Liver (tissue), 3 donors: ENCODE measurements at regions not wholly inside any gene's neighbourhood (a gene's known extent, or its start where the extent isn't known, plus 50 kb on each side); places are given as distances from the start of the nearest gene placed in this dataset.

Source experiments
- CTCF ChIP-seq: fragments of 150-350 bp; IDR thresholded peaks from 2 replicates; pipeline ENCODE4 v1.5.1; 2017; ENCODE audit warnings: improper control_type of control experiment, low read depth, low read length; ENCODE audit not compliant: missing input control
- EGR1 ChIP-seq, 2 donors: IDR thresholded peaks; 2 replicates each; pipeline ENCODE4 v1.6.1; 2016 to 2018; ENCODE audit warnings: antibody characterized with exemption in 2 of 2, low read depth in 2 of 2
- RXRA ChIP-seq, 2 donors: IDR thresholded peaks; 2 replicates each; pipeline ENCODE4 v1.6.1; 2017 to 2018; ENCODE audit warnings: antibody characterized with exemption in 2 of 2, mild to moderate bottlenecking in 1 of 2
- TF ChIP-seq, protein P1 (sequence below): IDR thresholded peaks from 2 replicates; pipeline ENCODE4 v1.6.1; 2016; ENCODE audit warnings: antibody characterized with exemption
- TF ChIP-seq, protein P2 (sequence below): IDR thresholded peaks from 2 replicates; pipeline ENCODE4 v1.6.1; 2016; ENCODE audit warnings: antibody characterized with exemption
- donor health status: healthy.
- donor health status: healthy.

- TF ChIP-seq, protein P1, sequence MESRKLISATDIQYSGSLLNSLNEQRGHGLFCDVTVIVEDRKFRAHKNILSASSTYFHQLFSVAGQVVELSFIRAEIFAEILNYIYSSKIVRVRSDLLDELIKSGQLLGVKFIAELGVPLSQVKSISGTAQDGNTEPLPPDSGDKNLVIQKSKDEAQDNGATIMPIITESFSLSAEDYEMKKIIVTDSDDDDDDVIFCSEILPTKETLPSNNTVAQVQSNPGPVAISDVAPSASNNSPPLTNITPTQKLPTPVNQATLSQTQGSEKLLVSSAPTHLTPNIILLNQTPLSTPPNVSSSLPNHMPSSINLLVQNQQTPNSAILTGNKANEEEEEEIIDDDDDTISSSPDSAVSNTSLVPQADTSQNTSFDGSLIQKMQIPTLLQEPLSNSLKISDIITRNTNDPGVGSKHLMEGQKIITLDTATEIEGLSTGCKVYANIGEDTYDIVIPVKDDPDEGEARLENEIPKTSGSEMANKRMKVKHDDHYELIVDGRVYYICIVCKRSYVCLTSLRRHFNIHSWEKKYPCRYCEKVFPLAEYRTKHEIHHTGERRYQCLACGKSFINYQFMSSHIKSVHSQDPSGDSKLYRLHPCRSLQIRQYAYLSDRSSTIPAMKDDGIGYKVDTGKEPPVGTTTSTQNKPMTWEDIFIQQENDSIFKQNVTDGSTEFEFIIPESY, result no peak
- no peak for TF ChIP-seq EGR1 (IDR thresholded peaks at IDR 0.05; ENCODE audit: low read depth in 2 of 2)
- no peak for TF ChIP-seq CTCF
- TF ChIP-seq, protein P2, sequence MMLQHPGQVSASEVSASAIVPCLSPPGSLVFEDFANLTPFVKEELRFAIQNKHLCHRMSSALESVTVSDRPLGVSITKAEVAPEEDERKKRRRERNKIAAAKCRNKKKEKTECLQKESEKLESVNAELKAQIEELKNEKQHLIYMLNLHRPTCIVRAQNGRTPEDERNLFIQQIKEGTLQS, result no peak
- TF ChIP-seq RXRA (IDR thresholded peaks at IDR 0.05), result no peak
Measured at GRCh38 chr16:64253096-64253495, 868.8 kb downstream of the CDH11 start.
